C4-2B (cell line): ENCODE measurements at regions not wholly inside any gene's neighbourhood (a gene's known extent, or its start where the extent isn't known, plus 50 kb on each side); places are given as distances from the start of the nearest gene placed in this dataset.

Source experiments
- CTCF ChIP-seq: fragments of 450-650 bp; conservative IDR thresholded peaks from 2 replicates; pipeline ENCODE4 v1.5.1; 2017; ENCODE audit warnings: mild to moderate bottlenecking
- ZFX ChIP-seq: fragments of 450-650 bp; IDR thresholded peaks from 2 replicates; pipeline ENCODE4 v1.6.1; 2017

DNA sequence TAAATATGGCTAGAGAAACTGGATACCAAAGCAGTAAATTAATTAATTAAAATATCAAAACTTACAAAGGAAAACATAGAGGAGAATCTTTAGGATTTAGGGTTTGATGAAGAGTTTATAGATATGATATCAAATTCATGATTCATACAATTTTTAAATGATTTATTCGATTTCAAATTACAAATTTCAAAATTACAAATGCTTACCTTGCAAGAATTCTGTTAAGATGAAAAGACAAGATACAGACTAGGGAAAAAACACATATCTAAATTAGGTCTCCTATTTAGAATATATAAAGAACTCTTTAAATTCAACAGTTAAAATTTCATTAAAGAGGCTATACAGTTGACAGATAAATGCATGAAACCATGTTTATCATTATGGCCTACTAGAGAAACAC is 930.7 kb downstream of the ZPLD1 start:
- no peak for TF ChIP-seq CTCF
- TF ChIP-seq ZFX: no peak
